Fibroblast of the aortic adventitia (primary cell): ENCODE measurements at regions not wholly inside any gene's neighbourhood (a gene's known extent, or its start where the extent isn't known, plus 50 kb on each side); places are given as distances from the start of the nearest gene placed in this dataset.

ENCODE experiments used
- DNase-seq: peaks from one replicate; pipeline ENCODE4 v3.0.0-alpha.2; 2010; ENCODE audit warnings: low read depth
- H3K4me3 ChIP-seq: 2 replicates; pipeline ENCODE4 v1.5.1; 2011; ENCODE audit warnings: low read depth, mild to moderate bottlenecking, control low read depth, low read length, moderate library complexity
- TF ChIP-seq, protein P1 (sequence below): IDR thresholded peaks from 2 replicates; pipeline ENCODE4 v1.5.1; 2011; ENCODE audit warnings: mild to moderate bottlenecking, low read length, control low read depth, inconsistent platforms; ENCODE audit not compliant: insufficient read depth

DNA sequence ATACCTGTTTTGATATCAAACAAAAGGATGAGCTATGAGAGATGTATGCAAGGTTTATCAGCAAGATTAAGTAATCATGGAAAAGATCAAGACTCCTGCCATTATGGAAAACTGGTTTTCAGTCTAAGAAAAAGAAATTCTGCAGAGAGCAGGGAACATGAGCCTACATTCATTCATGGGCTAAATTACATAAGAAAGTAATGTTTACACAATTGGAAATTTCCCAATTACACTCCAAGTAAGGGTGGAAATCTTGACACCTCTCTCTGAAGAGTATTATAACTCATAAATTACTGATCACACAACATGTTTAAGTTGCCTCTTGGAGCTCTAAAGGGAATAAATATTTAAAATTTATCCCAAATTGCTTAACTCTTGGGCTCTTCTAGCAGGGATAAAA lies 206.2 kb downstream of the SLC6A15 start:
- H3K4me3 ChIP-seq, result no peak overlapping the region
- TF ChIP-seq, protein P1, sequence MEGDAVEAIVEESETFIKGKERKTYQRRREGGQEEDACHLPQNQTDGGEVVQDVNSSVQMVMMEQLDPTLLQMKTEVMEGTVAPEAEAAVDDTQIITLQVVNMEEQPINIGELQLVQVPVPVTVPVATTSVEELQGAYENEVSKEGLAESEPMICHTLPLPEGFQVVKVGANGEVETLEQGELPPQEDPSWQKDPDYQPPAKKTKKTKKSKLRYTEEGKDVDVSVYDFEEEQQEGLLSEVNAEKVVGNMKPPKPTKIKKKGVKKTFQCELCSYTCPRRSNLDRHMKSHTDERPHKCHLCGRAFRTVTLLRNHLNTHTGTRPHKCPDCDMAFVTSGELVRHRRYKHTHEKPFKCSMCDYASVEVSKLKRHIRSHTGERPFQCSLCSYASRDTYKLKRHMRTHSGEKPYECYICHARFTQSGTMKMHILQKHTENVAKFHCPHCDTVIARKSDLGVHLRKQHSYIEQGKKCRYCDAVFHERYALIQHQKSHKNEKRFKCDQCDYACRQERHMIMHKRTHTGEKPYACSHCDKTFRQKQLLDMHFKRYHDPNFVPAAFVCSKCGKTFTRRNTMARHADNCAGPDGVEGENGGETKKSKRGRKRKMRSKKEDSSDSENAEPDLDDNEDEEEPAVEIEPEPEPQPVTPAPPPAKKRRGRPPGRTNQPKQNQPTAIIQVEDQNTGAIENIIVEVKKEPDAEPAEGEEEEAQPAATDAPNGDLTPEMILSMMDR, result no peak
- DNase-seq, result no peak

DNA sequence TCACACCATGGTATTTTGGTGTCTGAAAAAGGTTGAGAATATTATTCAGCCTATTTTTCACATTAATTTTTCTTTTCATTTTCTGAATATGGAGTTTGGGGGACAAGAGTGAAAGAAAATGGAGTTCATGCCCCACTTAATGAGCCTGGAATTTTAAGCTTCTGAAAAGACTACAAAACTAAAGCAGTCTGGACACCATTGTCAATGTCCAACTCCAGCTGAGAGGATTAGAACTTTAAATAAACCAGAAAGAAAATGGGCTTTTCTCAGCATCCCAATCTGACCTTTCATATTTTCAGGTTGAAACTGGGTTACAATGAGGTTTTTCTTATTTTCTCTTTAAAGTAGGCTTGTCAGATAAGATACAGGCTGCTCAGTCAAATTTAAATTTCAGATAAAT lies 207.7 kb downstream of the SLC6A15 start:
- TF ChIP-seq, protein P1, result no peak
- H3K4me3 ChIP-seq, result no peak overlapping the region
- DNase-seq, result no peak

DNA sequence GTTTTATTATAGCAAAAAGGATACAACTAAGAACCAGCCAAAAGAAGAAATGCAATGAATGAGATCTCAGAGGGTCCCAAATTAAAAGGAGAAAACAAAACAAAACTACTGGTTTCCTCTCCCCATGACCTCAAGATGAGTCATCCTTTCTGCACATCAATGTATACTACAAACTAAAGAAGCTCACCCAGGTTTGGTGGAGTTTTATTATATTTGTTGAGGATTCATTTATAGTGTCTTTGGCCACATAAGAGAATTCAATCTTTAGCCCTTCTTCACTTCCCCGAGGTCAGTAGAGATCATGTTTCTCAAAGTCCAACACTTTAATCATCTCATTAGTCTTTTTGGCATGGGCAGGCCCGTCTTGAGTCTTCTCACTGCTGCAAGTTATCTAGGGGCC lies 210.6 kb downstream of the SLC6A15 start:
- no peak overlapping the region for H3K4me3 ChIP-seq
- no peak for DNase-seq
- TF ChIP-seq, protein P1, result no peak

GRCh38 chr12:84701041-84701440 lies 211.6 kb downstream of the SLC6A15 start:
- H3K4me3 ChIP-seq, result no peak overlapping the region
- TF ChIP-seq, protein P1, result no peak
- no peak for DNase-seq

- no peak overlapping the region for H3K4me3 ChIP-seq
- TF ChIP-seq, protein P1, result no peak
- no peak for DNase-seq
These were observed 213.8 kb downstream of the SLC6A15 start for GRCh38 chr12:84698576-84699333.

- no peak overlapping the region for H3K4me3 ChIP-seq
- peak; percentile 12 for DNase-seq
- TF ChIP-seq, protein P1, result no peak
These were observed 215.6 kb downstream of the SLC6A15 start for GRCh38 chr12:84696908-84697540.
